ENCODE measurements at regions not wholly inside any gene's neighbourhood (a gene's known extent, or its start where the extent isn't known, plus 50 kb on each side); places are given as distances from the start of the nearest gene placed in this dataset.
"Not testable (repeated sequence)": the region's sequence is repeated elsewhere in the genome, so short reads cannot be mapped to it uniquely, and the experiment has no call there.

GRCh38 chr7:130944997-130945396 is 211.0 kb upstream of the KLF14 start:
- DNase-seq (ENCODE audit: low read depth in 2 of 2), result no peak

GRCh38 chr7:130945411-130945811 is 211.4 kb upstream of the KLF14 start:
- DNase-seq (ENCODE audit: low read depth in 2 of 2), result no peak

GRCh38 chr7:130946114-130946513 is 212.1 kb upstream of the KLF14 start:
- no peak for DNase-seq (ENCODE audit: low read depth in 2 of 2)

GRCh38 chr7:130947792-130948580 is 214.0 kb upstream of the KLF14 start:
- DNase-seq (ENCODE audit: low read depth in 2 of 2), result no peak

GRCh38 chr7:130948822-130949221 is 214.8 kb upstream of the KLF14 start:
- no peak for DNase-seq (ENCODE audit: low read depth in 2 of 2)

GRCh38 chr7:130949550-130949949 is 215.5 kb upstream of the KLF14 start:
- no peak for DNase-seq (ENCODE audit: low read depth in 2 of 2)

GRCh38 chr7:130950054-130950453 is 216.0 kb upstream of the KLF14 start:
- DNase-seq (ENCODE audit: low read depth in 2 of 2), result no peak

- DNase-seq (ENCODE audit: low read depth in 2 of 2), result no peak
These were observed 216.7 kb upstream of the KLF14 start for GRCh38 chr7:130950741-130951140.

GRCh38 chr7:130951303-130951975 is 217.4 kb upstream of the KLF14 start:
- DNase-seq (ENCODE audit: low read depth in 2 of 2), result no peak

- DNase-seq (ENCODE audit: low read depth in 2 of 2), result no peak
These were observed 218.2 kb upstream of the KLF14 start for GRCh38 chr7:130951976-130952876.

- DNase-seq (ENCODE audit: low read depth in 2 of 2), result no peak
These were observed 219.2 kb upstream of the KLF14 start for GRCh38 chr7:130953196-130953595.

GRCh38 chr7:130954918-130955564 is 221.0 kb upstream of the KLF14 start:
- no peak for DNase-seq (ENCODE audit: low read depth in 2 of 2)

- DNase-seq (ENCODE audit: low read depth in 2 of 2), result no peak
These were observed 221.5 kb upstream of the KLF14 start for GRCh38 chr7:130955565-130955919.

- no peak for DNase-seq (ENCODE audit: low read depth in 2 of 2)
These were observed 222.6 kb upstream of the KLF14 start for GRCh38 chr7:130956417-130957136.

- no peak for DNase-seq (ENCODE audit: low read depth in 2 of 2)
These were observed 223.1 kb upstream of the KLF14 start for GRCh38 chr7:130957137-130957513.

GRCh38 chr7:130957722-130958435 is 223.9 kb upstream of the KLF14 start:
- not testable (repeated sequence) for DNase-seq (ENCODE audit: low read depth in 2 of 2)

GRCh38 chr7:130958846-130959245 is 224.8 kb upstream of the KLF14 start:
- no peak for DNase-seq (ENCODE audit: low read depth in 2 of 2)

- DNase-seq (ENCODE audit: low read depth in 2 of 2), result no peak
These were observed 225.8 kb upstream of the KLF14 start for GRCh38 chr7:130959743-130960207.

- no peak for DNase-seq (ENCODE audit: low read depth in 2 of 2)
These were observed 226.4 kb upstream of the KLF14 start for GRCh38 chr7:130960208-130960988.
